Calu3 (cell line): ENCODE measurements at regions not wholly inside any gene's neighbourhood (a gene's known extent, or its start where the extent isn't known, plus 50 kb on each side); places are given as distances from the start of the nearest gene placed in this dataset.

Experiments used
- BruUV-seq: library from RNA; stranded (reverse); fragments of 400-500 nt; replicated peaks from 2 replicates; lab custom pipeline; 2021; lab: Mats Ljungman, UMichigan
- CTCF ChIA-PET: fragments of 300-600 bp; sonication (Branson Sonifier 250); formaldehyde crosslinking; loops from one replicate; lab custom pipeline; 2022; ENCODE audit warnings: antibody characterized with exemption; lab: Charles Lee
- DNase-seq: peaks from one replicate; pipeline ENCODE4 v3.0.0; 2022
- H3K27ac Mint-ChIP-seq: one replicate; pipeline ENCODE4 v1.8.0; 2022; ENCODE audit warnings: mixed read lengths; ENCODE audit not compliant: unreplicated experiment
- H3K27me3 Mint-ChIP-seq: one replicate; pipeline ENCODE4 v1.8.0; 2022; ENCODE audit warnings: mixed read lengths; ENCODE audit not compliant: unreplicated experiment
- H3K36me3 Mint-ChIP-seq: one replicate; pipeline ENCODE4 v1.8.0; 2022; ENCODE audit warnings: mild to moderate bottlenecking, moderate library complexity, mixed read lengths; ENCODE audit not compliant: insufficient read depth, unreplicated experiment
- H3K4me1 Mint-ChIP-seq: one replicate; pipeline ENCODE4 v1.8.0; 2022; ENCODE audit warnings: mild to moderate bottlenecking, low read depth, mixed read lengths; ENCODE audit not compliant: unreplicated experiment
- H3K4me3 Mint-ChIP-seq: one replicate; pipeline ENCODE4 v1.8.0; 2022; ENCODE audit warnings: mild to moderate bottlenecking, low read depth, moderate library complexity, mixed read lengths; ENCODE audit not compliant: unreplicated experiment
- H3K9me3 Mint-ChIP-seq: one replicate; pipeline ENCODE4 v1.8.0; 2022; ENCODE audit warnings: low read depth, mixed read lengths; ENCODE audit not compliant: unreplicated experiment
- CTCF ChIP-seq: fragments of 200-600 bp; IDR thresholded peaks from one replicate; pipeline ENCODE4 v1.8.0; 2022; ENCODE audit warnings: antibody characterized with exemption; ENCODE audit not compliant: unreplicated experiment
- intact Hi-C: fragments of 100-400 bp; cut with micrococcal nuclease; formaldehyde crosslinking; loops from one replicate; pipeline ENCODE4 v1.10.0; 2022; ENCODE audit not compliant: unreplicated experiment

DNA sequence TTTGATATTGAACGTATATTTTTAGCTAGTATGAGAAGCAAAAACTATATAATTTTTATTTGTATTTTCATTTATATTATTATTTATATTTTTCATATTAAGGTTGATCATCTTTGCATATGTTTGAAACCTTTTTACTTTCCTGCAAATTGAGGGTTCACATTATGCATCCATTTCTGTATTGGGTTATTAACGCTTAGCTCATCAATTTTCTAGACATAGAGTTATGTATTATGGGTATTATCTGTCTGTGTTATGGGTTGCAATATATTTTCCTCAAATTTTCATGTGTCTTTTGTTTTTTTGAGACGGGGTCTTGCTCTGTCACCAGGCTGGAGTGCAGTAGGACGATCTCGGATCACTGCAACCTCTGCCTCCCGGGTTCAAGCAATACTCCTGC, 2377.0 kb upstream of the WWC1 start:
- Mint-ChIP-seq H3K36me3 (no peaks in the 10 kb centered on the region), H3K27me3 (no peaks in the 10 kb centered on the region), H3K4me1 (no peaks in the 10 kb centered on the region), H3K4me3 (no peak overlapping the region), H3K9me3 (peaks cover 14% of the 10 kb centered on the region), H3K27ac (no peak overlapping the region)
- intact Hi-C loops: no loop called here
- no peak for TF ChIP-seq CTCF
- no peak for DNase-seq
- no TSS peak for BruUV-seq
- CTCF ChIA-PET: interaction anchor here (0.6 kb wide), 1 partner anchor 107 kb away, joined by 5 read pairs; no protein-coding TSS in a partner anchor

DNA sequence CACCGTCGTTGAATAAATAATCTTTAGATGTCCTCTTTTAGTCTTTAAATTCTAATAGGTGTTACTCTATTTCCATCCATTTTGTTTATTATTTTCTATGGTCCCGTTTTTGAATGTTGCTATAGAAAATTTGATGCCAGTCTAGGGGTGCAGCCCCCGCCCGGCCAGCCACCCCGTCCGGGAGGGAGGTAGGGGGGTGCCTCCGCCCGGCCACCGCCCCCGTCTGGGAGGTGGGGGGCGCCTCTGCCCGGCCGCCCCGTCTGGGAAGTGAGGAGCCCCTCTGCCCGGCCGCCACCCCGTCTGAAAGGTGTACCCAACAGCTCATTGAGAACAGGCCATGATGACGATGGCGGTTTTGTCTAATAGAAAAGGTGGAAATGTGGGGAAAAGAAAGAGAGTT, 2372.2 kb upstream of the WWC1 start:
- BruUV-seq: no TSS peak
- H3K27ac Mint-ChIP-seq: no peak overlapping the region
- no peaks in the 10 kb centered on the region for H3K27me3 Mint-ChIP-seq
- H3K4me1 Mint-ChIP-seq: no peaks in the 10 kb centered on the region
- H3K36me3 Mint-ChIP-seq: no peaks in the 10 kb centered on the region
- TF ChIP-seq CTCF: no peak
- DNase-seq: no peak
- intact Hi-C loops: no loop called here
- H3K9me3 Mint-ChIP-seq: peaks cover 11% of the 10 kb centered on the region
- no peak overlapping the region for H3K4me3 Mint-ChIP-seq
- CTCF ChIA-PET: no interaction called here

- Mint-ChIP-seq H3K36me3 (no peaks in the 10 kb centered on the region), H3K9me3 (peaks cover 12% of the 10 kb centered on the region), H3K4me1 (no peaks in the 10 kb centered on the region), H3K4me3 (no peak overlapping the region), H3K27ac (no peak overlapping the region), H3K27me3 (no peaks in the 10 kb centered on the region)
- no peak for DNase-seq
- CTCF ChIA-PET: no interaction called here
- no peak for TF ChIP-seq CTCF
- no TSS peak for BruUV-seq
- intact Hi-C loops: no loop called here
These were observed 2370.8 kb upstream of the WWC1 start for GRCh38 chr5:165920655-165921054.

GRCh38 chr5:165928971-165929370, 2362.5 kb upstream of the WWC1 start:
- Mint-ChIP-seq H3K9me3 (peaks cover 23% of the 10 kb centered on the region), H3K27me3 (no peaks in the 10 kb centered on the region), H3K36me3 (no peaks in the 10 kb centered on the region), H3K4me3 (no peak overlapping the region), H3K27ac (no peak overlapping the region), H3K4me1 (no peaks in the 10 kb centered on the region)
- BruUV-seq: no TSS peak
- intact Hi-C loops: no loop called here
- TF ChIP-seq CTCF: no peak
- CTCF ChIA-PET: no interaction called here
- no peak for DNase-seq
